Type B pancreatic cell (in vitro differentiated cells): ENCODE measurements at regions not wholly inside any gene's neighbourhood (a gene's known extent, or its start where the extent isn't known, plus 50 kb on each side); places are given as distances from the start of the nearest gene placed in this dataset.

Source experiments
- DNase-seq: peaks from one replicate; pipeline ENCODE4 v3.0.0; 2021; ENCODE audit warnings: mixed read lengths; ENCODE audit not compliant: unreplicated experiment; ENCODE audit errors: extremely low spot score
- H3K27ac Mint-ChIP-seq: 2 replicates; pipeline ENCODE4 v1.8.0; 2021; ENCODE audit warnings: mild to moderate bottlenecking, mixed read lengths
- H3K27me3 Mint-ChIP-seq: 2 replicates; pipeline ENCODE4 v1.8.0; 2021; ENCODE audit warnings: mixed read lengths
- H3K36me3 Mint-ChIP-seq: 2 replicates; pipeline ENCODE4 v1.8.0; 2021; ENCODE audit warnings: mixed read lengths
- H3K4me1 Mint-ChIP-seq: one replicate; pipeline ENCODE4 v1.8.0; 2021; ENCODE audit warnings: mixed read lengths; ENCODE audit not compliant: unreplicated experiment
- H3K4me3 Mint-ChIP-seq: 2 replicates; pipeline ENCODE4 v1.8.0; 2021; ENCODE audit warnings: mild to moderate bottlenecking, mixed read lengths
- H3K9me3 Mint-ChIP-seq: 2 replicates; pipeline ENCODE4 v1.8.0; 2021; ENCODE audit warnings: mixed read lengths
- TF ChIP-seq, protein P1 (sequence below): fragments of 200-600 bp; sonication (generic); conservative IDR thresholded peaks from 2 replicates; pipeline ENCODE4 v1.5.0; 2021; ENCODE audit warnings: antibody characterized with exemption, mild to moderate bottlenecking

DNA sequence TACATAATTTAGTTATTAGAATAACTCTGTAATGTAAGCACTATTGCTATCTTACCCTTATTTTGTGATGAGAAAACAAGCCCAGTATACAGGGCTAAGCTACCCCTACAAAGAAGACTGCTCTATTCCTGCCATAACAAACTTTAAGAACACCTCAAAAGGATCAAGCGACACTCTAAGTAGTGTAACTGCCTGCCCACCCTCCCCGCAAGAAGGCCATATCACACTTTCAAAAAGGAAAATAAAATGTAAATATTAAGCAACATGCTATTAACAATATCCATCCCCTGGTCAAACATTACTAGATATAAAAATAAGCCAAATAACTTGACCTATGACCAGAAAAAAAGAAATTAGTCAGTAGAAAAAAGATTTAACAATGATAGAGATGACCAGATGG is 741.7 kb upstream of the CNTNAP5 start:
- no peaks in the 10 kb centered on the region for H3K9me3 Mint-ChIP-seq
- no peaks in the 10 kb centered on the region for H3K4me1 Mint-ChIP-seq
- TF ChIP-seq, protein P1, sequence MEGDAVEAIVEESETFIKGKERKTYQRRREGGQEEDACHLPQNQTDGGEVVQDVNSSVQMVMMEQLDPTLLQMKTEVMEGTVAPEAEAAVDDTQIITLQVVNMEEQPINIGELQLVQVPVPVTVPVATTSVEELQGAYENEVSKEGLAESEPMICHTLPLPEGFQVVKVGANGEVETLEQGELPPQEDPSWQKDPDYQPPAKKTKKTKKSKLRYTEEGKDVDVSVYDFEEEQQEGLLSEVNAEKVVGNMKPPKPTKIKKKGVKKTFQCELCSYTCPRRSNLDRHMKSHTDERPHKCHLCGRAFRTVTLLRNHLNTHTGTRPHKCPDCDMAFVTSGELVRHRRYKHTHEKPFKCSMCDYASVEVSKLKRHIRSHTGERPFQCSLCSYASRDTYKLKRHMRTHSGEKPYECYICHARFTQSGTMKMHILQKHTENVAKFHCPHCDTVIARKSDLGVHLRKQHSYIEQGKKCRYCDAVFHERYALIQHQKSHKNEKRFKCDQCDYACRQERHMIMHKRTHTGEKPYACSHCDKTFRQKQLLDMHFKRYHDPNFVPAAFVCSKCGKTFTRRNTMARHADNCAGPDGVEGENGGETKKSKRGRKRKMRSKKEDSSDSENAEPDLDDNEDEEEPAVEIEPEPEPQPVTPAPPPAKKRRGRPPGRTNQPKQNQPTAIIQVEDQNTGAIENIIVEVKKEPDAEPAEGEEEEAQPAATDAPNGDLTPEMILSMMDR: no peak
- no peaks in the 10 kb centered on the region for H3K36me3 Mint-ChIP-seq
- H3K27ac Mint-ChIP-seq: no peak overlapping the region
- no peak for DNase-seq
- no peak overlapping the region for H3K4me3 Mint-ChIP-seq
- H3K27me3 Mint-ChIP-seq: no peaks in the 10 kb centered on the region

DNA sequence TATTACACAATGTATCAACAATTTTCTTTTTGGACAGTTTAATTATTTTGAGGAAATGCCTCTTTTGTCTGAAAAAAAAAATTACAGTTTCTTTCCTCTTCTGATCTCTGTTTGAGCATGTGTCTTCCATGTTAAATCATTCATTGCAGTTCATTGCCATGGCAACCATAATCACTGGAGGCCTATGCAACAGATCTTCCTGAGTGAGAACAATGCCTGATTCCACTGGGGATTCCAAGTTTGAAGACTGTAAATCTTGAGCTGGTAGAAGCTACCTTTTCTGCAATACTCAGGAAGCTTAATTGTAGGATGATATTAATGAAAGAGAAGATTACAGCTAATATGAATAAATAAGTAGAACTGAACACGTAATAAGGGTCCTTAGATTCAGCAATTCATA is 721.4 kb upstream of the CNTNAP5 start:
- Mint-ChIP-seq H3K4me3 (no peak overlapping the region), H3K27me3 (no peaks in the 10 kb centered on the region), H3K4me1 (no peaks in the 10 kb centered on the region), H3K9me3 (no peaks in the 10 kb centered on the region), H3K27ac (no peak overlapping the region), H3K36me3 (no peaks in the 10 kb centered on the region)
- TF ChIP-seq, protein P1: no peak
- DNase-seq: no peak
